ENCODE measurements at regions not wholly inside any gene's neighbourhood (a gene's known extent, or its start where the extent isn't known, plus 50 kb on each side); places are given as distances from the start of the nearest gene placed in this dataset.

GRCh38 chr7:106720641-106721040 lies 59.7 kb upstream of the CCDC71L start:
- no peak overlapping the region for H3K4me3 ChIP-seq
- no peaks in the 10 kb centered on the region for H3K36me3 ChIP-seq
- H3K27me3 ChIP-seq: no peaks in the 10 kb centered on the region
- intact Hi-C loops (cut with DNase I): no loop called here
- H3K4me1 ChIP-seq: peaks cover 6 to 16% (median 11%) of the 10 kb centered on the region in 3 donors
- no peak for DNase-seq
- no peak overlapping the region for H3K27ac ChIP-seq
- H3K9me3 ChIP-seq: no peaks in the 10 kb centered on the region
- TF ChIP-seq POLR2A (IDR thresholded peaks at IDR 0.05) (no peak), CTCF (IDR thresholded peaks at IDR 0.05) (no peak)
- 59 to 64% methylated on average over 2 of the region's 2 CpGs for WGBS, 2 donors

GRCh38 chr7:106721816-106722785 lies 61.1 kb upstream of the CCDC71L start:
- 75 to 82% methylated on average over 5 of the region's 5 CpGs for WGBS, 2 donors
- Histone ChIP-seq H3K27ac (no peak overlapping the region), H3K36me3 (no peaks in the 10 kb centered on the region), H3K4me3 (no peak overlapping the region), H3K9me3 (no peaks in the 10 kb centered on the region), H3K27me3 (no peaks in the 10 kb centered on the region), H3K4me1 (peaks cover 6 to 16% (median 11%) of the 10 kb centered on the region in 3 donors)
- DNase-seq: no peak
- intact Hi-C loops (cut with DNase I): no loop called here
- no peak for TF ChIP-seq POLR2A (IDR thresholded peaks at IDR 0.05)
- no peak for TF ChIP-seq CTCF (IDR thresholded peaks at IDR 0.05)

GRCh38 chr7:106723398-106723797 lies 62.4 kb upstream of the CCDC71L start:
- TF ChIP-seq POLR2A (IDR thresholded peaks at IDR 0.05) (no peak), CTCF (IDR thresholded peaks at IDR 0.05) (no peak)
- Histone ChIP-seq H3K4me3 (no peak overlapping the region), H3K4me1 (peaks cover 1 to 6% (median 5%) of the 10 kb centered on the region in 3 donors), H3K36me3 (no peaks in the 10 kb centered on the region), H3K27me3 (no peaks in the 10 kb centered on the region), H3K27ac (no peak overlapping the region), H3K9me3 (no peaks in the 10 kb centered on the region)
- intact Hi-C loops (cut with DNase I): no loop called here
- WGBS, 2 donors: 17 to 30% methylated on average over 1 of the region's 1 CpG
- DNase-seq: no peak

GRCh38 chr7:106729720-106730385 lies 68.9 kb upstream of the CCDC71L start:
- intact Hi-C loops (cut with DNase I): loop anchor here (10.0 kb wide), 2 partner anchors 185 to 555 kb away; no protein-coding TSS in a partner anchor

More at GRCh38 chr7:106729720-106730385, 68.9 kb upstream of the CCDC71L start:
- TF ChIP-seq POLR2A (IDR thresholded peaks at IDR 0.05) (no peak), CTCF (IDR thresholded peaks at IDR 0.05) (no peak)
- Histone ChIP-seq H3K9me3 (no peaks in the 10 kb centered on the region), H3K36me3 (no peaks in the 10 kb centered on the region), H3K27ac (no peak overlapping the region), H3K4me1 (peaks cover 0 to 21% (median 3%) of the 10 kb centered on the region in 3 donors), H3K27me3 (no peaks in the 10 kb centered on the region), H3K4me3 (no peak overlapping the region)
- WGBS, 2 donors: 65 to 76% methylated on average over 2 of the region's 2 CpGs
- no peak for DNase-seq
